Activated CD4-positive, CD25-positive, alpha-beta regulatory T cell (primary cell): ENCODE measurements at regions not wholly inside any gene's neighbourhood (a gene's known extent, or its start where the extent isn't known, plus 50 kb on each side); places are given as distances from the start of the nearest gene placed in this dataset.
"Not testable (repeated sequence)": the region's sequence is repeated elsewhere in the genome, so short reads cannot be mapped to it uniquely, and the experiment has no call there.

Experiments used
- DNase-seq, 4 experiments: peaks; one replicate each; lab custom pipeline; 2025; lab: John Stamatoyannopoulos, UW

DNA sequence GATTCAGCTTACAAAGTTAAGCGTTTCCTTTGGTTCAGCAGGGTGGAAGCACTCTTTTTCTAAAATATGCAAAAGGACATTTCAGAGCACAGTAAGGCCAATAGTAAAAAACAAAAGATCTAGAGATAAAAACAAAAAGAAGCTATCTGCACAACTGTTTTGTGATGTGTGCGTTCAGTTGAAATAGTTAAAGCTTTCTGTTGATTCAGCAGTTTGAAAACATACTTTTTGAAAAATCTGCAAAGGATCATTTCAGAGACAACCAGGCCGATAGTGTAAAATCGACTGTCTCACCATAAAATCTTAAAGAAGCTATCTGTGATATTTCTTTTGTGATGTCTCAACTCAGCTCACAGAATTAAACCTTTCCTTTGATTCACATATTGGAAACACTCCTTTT lies 300.0 kb upstream of the ALG10B start:
- DNase-seq = no peak

DNA sequence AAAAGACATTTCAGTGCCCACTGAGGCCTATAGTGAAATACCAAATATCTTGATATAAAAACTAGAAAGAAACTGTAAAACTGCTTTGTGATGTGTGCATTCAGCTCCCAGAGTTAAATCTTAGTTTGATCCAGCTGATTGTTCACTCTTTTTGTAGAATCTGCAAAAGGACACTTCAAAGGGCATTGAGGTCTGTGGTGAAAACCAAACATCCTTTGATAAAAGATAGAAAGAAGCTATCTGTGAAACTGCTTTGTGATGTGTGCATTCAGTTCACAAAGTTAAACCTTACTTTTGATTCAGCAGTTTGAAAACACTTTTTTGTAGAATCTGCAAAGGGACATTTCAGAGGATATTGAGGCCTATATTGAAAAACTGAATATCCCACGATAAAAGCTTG lies 290.7 kb upstream of the ALG10B start:
- DNase-seq = no peak

DNA sequence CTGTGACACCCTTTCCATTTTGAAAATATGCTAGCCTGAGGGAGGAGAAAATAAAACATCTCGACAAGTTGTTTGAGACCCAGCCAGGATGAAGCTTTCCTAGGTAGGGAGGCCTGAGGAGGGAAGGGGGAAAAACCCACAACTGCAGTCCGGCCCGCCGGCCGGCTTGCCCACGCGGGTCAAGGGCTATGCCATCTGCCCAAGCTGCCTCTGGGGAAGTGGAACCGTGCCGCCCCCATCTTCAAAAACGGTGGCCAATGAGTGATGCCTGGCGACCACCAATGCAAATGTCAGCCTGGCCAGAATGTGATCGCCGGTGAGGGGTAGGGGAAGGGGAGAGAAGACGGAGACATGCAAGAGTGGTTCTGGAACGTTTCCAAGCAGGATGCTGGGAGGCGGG lies 263.5 kb upstream of the ALG10B start:
- DNase-seq = no peak

DNA sequence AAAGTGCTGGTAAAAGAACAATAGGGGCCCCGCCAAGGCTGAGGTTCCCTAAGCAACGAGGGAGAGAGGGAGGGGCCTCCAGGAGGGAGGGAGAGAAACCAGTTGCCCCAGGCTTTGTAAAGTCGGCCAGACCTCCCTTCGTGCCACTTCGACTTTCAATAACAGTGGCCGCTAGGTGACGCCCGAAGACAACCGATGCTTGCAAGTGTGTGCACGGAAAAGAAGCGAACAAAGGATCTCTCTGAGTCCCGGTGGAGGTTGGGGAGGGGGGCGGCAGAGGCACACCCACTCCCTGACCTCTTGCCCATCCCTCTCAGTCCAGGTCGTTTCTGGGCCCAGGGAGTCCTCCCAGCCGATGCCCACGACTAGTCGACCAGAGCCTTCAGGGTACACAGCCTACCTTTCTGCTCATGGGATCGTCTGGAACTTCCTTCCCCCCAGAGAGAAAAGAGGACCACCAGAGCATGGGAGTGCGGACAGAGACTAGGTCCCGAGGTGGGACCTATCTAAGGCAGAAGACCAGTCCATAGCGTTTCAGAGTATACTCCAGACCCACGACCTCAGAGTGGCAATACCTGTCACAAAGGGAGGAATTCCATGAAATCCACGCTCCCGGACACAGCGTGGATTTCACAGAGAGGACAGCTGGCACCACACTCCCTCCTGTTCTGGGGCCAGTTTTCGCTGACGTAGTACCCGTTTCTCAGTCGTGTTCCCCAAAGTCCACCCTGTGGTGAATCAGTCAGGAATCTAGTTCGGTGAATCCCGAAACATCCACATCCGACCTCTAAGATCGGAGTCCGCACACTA lies 262.7 kb upstream of the ALG10B start:
- no peak for DNase-seq

DNA sequence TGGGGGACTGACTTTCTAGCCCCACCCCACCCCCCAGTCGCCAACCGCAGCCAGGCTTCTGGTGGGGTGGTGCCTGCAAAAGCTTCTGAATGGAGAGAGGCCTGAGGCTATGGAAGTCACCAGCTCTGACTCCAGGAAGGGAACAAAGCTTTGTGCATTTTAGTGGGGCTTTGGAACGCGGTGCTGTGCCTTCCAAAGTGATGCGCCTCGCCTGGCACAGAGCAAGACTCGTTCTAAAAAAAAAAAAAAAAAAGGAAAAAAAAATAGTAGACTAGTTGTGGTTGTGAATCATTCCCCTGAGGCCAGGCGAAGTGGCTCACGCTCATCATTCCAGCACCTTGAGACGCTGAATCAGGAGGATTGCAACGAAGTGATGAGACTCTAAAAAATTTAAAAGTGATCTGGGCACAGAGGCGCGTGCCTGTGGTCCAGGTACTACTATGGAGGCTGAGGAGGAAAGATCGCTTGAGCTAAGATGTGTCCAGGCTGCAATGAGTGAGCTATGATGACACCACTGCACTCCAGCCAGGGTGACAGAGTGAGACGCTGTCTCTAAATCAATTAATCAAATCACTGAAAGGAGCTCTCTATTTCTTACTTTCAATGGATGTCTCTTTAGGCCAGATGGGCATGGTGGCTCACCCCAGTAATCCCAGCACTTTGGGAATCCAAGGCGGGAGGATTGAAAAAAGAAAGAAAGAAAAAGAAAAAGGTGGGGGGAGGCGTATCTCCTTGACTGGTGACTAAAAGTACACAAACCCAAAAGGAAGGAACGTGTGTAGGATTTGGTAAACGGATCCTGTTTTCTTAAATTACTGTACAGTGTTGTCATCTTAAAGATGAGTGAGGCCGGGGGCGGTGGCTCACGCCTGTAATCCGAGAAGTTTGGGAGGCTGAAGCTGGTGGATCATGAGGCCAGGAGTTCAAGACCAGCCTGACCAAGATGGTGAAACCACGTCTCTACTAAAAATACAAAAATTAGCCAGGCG lies 259.6 kb upstream of the ALG10B start:
- DNase-seq = no peak

DNA sequence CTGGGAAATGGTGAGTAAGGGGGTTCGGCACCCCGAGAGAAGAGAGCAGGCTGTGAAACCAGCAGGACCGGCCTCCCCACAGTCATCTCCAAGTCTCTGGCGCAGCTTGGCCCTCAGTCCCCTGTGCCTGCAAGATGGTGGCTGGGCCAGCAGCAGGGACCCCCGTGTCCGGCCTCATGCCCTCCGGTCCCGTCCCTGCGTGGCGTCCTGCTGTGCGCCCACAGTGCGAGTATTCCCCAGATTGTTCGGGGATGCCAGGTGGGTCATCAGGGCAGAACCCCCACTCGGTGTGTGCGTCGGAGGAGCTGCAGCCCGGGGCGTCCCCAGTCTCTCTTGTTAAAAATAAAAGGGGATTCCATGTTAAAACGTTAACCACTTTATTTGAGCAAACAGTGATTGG lies 216.9 kb upstream of the ALG10B start:
- no peak for DNase-seq

DNA sequence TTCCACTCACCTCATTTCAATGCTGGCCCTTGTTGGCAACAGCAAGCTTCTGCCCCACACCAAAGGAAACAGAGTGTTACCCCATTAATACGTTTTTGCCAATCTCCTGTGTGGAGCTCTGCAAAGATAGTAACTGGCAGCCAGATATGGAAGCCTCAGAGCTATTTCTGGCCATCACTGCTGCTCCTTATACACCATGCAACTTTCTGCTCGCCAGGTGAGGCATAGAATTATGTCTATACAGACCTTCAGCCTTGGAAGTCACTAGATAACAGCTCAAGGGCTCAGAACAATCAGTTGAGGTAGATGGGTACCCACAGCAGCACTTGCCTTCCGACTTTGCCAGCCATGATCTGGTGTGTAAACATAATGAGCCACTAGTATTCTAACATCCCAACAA lies 214.8 kb upstream of the ALG10B start:
- DNase-seq = no peak

DNA sequence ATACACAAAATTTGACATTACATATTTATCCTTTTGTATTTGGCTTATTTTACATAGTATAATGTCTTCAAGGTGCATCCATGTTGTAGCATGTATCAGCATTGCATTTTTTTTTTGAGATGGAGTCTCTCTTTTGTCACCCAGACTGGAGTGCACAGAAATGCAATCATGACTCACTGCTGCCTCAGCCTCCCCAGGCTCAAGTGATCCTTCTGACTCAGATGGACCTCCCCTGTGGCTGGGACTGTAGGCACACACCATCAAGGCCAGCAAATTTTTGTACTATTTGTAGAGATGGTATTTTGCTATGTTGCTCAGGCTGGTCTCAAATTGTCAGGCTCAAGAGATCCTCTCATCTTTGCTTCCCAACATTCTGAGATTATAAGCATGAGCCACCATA lies 214.4 kb upstream of the ALG10B start:
- no peak for DNase-seq

DNA sequence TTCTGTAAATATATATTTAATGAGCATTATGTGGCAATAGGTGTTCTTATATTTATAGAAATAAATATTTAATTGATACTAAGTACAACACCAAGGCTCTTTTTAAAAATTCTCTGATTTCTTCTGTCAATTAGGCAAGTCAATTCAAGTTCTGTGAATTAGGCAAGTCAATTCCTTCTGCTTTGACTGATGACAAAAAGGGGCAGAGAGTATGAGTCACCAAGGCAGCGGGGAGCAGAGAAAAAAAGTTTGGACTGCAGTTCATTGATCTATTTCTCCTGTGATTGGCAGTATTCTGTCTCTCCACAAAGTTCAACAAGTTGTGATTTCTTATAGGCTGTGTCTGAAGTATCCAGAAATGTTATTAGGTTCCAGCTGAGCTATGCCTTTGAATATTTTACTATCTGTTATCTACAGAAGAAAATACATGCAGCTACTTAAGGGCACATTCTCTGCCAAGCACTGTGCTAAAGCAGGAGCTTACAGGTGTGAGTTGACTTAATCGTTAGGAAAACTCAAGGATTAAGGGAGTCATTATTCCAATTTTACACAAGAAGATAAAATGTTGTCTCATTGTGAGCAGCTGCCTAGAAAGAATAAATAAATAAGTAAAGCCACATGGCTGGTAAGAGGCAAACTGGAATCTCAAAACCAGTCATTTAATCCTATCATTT lies 206.4 kb upstream of the ALG10B start:
- no peak for DNase-seq

DNA sequence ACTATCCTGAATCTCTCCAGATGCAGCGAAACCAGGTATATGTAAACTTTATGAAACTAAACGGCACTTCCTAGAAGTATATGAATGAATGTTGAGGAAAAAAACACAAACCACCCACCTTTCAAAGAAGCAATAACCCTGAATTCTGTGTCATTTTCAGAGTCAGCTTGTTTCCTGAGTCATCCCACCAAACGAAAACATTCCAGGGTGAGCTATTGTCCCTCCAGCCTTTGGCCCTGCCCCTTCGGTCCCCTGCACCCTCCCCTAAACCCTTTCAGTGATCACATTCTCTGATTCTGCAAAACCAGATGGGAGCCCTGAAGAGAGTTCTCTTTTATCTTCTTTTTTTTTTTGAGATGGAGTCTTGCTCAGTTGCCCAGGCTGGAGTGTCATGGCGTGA lies 202.6 kb upstream of the ALG10B start:
- no peak for DNase-seq

DNA sequence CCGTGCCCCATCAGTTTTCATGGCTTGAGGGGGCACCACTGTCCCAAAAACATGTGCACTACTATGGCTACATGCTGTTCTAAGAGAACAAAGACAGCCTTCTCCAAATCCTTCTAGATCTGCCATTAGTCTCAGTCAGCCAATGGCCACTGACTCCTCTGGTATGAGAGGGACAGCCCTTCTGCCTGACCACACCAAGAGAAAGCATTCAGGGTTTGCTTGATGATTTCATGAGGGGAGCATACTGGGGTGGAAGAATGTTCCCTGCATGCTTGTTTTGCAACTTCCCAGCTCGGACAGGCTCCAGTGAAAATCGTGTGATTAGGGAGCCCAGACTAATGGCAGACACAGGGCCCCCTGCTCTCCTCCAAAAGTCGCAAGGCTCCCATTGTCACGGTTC lies 199.6 kb upstream of the ALG10B start:
- DNase-seq = no peak

DNA sequence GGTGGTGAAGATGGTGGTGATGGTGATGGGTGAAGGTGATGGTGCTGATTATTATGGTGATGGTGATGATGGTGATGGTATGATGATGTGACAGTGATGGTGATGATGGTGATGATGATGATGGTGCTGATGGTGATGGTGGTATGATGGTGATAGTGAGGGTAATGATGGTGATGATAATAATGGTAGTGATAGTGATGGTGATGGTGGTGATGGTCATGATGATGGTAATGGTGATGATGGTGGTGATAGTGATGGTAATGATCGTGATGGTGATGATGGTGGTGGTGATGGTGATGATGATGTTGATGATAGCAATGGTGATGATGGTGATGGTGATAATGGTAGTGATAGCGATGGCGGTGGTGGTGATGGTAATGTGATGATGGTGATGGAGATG lies 197.9 kb upstream of the ALG10B start:
- DNase-seq = no peak

DNA sequence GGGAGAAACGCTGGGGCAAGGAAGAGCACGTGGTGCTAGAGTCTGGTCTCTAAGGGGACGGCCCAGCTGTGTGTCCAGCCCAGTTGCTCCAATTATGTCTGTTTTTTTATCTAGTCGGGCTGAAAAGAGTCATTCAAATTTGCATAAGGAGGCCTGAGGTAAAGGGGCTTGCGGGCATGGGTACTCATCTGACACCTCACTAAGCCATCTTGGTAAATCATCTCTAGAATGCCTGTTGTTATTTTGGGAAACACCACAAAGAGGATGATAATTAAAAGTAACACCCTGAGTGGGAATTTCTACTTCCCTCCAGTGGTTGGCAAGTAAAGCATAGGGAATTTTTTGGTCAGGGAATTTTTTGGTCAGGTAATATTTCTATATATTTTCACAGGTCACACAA lies 196.1 kb upstream of the ALG10B start:
- DNase-seq = no peak

DNA sequence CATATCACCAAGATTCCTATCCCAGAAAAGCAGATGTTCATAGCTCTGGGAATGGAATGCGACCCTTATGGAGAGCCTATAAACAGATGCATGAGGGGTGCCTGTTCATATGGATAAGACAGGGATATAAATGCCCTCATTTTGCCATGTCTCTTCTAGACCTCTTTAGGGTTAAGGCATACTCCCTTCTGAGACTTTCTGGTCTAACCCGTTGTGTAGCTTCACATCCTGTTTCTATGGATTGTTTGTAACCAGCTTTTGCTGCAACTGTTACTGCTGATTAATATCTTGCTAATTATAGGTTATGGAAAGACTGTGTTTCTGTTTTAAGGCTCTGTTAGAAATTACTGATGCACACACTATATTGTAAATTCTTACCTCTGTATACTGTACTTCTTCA lies 193.5 kb upstream of the ALG10B start:
- not testable (repeated sequence) for DNase-seq

DNA sequence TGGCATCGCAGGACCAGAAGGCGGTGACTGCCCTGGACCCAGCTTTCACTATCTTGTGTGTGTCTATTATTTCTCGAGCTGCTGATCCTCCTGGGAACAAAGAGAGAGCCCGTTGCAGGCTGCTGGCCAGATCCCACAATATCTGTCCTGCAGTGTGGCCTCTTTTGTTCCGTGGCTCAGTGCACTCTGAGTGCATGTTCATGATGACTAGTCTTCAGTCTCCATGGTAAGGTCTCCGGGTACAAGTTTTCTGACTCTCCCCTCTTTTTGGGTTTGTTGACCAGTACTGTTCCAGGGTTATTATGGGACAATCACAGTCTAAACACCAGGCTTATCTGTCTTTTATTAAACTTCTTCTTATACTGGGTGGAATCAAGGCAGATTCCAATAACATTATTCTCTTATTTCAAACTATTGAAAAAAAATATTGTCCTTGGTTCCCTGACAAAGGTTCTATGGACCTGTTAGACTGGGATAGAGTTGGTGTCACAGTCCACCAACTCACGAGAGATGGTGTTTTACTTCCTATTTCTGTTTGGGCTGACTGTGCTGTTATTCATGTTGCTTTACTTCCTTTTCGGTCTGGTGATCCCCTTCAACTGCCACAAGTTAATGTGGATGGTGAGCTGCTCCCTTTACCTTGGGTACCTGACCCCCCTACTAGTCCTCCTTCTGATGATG lies 192.9 kb upstream of the ALG10B start:
- no peak for DNase-seq

DNA sequence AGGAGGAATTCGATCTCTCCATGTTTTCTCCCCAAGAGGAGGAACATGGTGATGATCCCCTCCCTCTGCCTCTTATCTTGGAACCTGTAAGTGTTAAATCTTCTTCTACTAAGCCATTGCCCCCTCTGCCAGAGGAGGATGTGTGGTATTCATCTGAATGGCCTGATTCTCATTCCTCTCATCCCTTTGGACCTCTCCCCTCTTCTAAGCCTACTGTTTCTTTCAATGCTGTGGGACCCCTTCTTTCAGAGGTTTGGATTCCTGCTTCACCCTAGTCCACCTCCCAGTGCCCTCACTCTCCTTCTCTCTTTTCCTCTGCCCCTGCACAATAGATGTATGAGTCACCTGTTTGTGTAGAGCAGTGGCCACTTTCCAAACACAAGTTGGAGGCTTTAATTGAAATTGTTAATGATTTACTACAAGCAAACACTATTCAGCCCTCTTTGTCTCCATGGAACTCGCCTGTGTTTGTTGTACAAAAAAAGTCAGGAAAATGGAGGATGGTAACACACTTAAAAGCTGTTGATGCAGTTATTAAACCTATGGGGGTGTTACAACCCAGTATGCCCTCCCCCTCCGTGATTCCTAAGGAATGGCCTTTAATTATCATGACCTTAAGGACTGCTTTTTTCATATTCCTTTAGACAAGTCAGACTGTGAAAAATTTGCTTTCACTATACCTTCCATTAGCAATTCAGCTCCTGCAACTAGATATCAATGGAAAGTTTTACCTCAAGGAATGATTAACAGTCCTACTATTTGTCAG lies 192.1 kb upstream of the ALG10B start:
- no peak for DNase-seq

DNA sequence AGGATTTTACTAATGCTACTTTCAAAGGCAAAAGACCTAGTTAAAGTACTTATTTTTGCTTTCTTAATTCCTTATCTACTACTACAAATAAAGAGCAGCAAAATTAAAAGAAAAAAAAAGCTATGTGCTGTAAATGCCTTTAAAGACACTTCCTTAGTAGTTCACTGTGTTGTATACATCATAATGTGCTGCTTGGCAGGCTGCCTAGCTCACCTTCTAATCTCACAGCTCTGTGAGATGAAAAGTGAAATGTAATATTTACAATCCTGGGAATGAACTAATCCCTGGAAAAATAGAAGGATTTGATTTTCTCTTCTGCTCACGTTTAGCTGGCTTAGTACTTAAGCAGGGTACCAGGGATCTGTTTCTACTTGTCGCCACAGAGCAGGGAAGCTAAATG lies 184.4 kb upstream of the ALG10B start:
- no peak for DNase-seq

DNA sequence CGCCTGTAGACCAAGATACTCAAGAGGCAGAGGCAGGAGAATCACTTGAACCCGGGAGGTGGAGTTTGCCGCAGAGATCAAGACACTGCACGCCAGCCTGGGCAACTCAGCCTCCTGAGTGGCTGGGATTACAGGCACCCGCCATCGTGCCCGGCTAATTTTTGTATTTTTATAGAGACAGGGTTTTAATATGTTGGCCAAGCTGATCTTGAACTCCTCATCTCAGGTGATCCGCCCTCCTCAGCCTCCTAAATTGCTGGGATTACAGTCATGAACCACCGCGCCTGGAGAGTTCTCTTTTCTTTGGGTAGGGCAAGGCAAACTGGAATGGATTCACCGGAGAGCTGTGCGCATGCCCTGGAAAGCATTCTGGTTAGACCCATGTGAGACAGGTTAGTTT lies 179.3 kb upstream of the ALG10B start:
- no peak for DNase-seq

DNA sequence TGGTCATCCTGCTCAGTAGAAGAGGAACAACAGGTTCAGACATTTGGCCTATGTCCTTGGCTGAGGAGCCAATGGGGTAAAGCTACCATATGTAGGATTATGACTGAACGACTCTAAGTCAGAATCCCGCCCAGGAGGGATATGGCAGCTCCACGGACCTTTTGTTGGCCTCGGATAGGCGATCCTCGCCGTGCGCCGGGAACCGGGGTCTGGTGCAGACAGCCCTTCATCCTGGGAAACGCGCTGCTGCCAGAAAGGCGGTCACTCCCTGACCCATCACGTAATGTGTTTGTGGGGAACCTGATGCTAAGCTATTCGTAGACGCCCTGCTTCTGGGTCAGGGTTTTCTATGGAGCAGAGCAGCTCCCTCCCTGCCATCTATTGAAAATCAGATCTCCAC lies 178.9 kb upstream of the ALG10B start:
- DNase-seq = no peak

DNA sequence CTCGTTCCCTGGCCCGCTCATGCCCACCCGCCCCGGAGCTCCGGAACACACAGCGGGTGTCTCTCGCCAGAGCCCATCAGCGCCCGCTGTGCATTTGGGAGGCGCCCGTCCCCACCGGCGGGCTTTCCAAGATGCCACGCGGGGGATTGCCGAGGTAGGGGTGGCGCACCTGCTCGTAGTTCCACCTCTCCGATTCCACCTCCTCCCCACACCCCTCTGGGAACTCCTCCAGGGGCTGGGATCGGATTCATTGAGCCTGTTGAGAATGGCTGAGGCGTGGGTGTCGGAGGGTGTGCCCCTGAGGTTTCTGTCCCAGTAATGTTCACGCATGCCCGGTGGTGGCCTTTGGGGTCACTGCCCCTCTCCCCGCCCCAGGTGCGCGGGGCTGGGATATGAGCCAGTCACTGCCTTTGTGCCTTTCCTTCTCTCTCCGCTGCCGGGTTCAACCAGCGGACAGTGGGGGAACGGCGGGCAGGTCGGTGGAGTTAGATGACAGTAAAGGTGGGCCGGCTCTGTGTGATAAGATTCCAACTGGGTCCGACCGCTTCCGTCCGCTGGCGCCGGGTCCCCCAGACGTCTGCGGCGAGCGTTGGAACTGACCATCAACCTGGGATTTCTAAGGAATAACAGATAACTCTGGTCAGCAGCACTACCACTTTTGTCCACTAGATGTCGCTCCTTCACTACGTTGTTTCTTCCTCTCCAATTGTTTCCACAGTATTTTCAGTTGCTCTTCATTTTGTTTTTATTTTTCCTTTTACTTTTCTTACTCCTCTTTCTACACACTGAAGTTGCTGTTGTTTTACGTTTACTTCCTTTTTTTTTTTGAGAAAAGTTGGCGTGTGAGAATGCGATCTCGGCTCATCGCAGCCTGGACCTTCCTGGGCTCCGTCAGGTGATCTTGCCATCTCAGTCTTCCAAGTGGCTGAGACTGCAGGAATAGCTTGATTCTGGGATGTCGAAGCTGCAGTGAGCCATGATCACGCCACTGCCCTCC lies 178.1 kb upstream of the ALG10B start:
- DNase-seq = peak in 3 of 4 experiments; percentile 17 to 43 (median 41)
